OCI-LY7 (cell line): ENCODE measurements at regions not wholly inside any gene's neighbourhood (a gene's known extent, or its start where the extent isn't known, plus 50 kb on each side); places are given as distances from the start of the nearest gene placed in this dataset.

ENCODE experiments used
- EZH2phosphoT487 ChIP-seq: fragments of 200-600 bp; sonication (generic); IDR thresholded peaks from 2 replicates; pipeline ENCODE4 v1.6.1; 2018; ENCODE audit warnings: low read depth, borderline replicate concordance, mild to moderate bottlenecking, mixed run types, antibody characterized with exemption, low read length, moderate library complexity, mixed read lengths
- TF ChIP-seq, protein P1 (sequence below): fragments of 200-600 bp; sonication (generic); conservative IDR thresholded peaks from 2 replicates; pipeline ENCODE4 v1.5.1; 2014; ENCODE audit warnings: mild to moderate bottlenecking, antibody characterized with exemption, low read length, moderate library complexity, mixed read lengths

DNA sequence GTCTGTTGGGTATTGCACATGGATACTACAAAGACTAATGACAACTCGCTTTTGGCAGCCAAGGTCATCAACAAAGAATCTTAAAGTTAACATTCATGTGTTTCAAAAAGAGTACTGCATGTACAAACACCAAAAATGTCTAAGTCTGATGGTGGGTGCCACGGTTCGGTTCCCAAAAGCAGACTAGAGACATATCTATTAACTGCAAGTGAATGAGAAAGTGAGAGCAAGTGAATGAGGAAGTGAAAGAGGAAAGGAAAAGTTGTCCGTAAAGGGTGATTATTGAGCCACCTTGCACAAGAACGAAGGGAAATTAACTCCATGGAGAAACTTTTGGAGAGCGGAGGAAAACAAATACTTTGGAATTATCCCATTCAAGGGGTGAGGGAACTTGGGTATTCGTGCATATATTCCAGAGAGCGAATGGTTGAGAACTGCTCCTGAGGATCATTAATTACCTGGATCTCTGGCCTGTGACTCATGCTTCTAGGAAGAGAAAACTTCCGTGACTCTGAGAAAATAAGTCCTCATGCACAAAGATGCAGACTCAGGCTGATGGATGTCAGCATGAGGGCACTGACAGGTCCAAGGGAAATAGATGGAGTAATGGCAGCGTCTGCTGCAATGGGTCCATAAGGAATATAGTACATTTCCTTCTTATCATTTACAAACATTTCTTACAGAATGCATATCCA is 336.5 kb upstream of the TGFBR2 start:
- TF ChIP-seq, protein P1, sequence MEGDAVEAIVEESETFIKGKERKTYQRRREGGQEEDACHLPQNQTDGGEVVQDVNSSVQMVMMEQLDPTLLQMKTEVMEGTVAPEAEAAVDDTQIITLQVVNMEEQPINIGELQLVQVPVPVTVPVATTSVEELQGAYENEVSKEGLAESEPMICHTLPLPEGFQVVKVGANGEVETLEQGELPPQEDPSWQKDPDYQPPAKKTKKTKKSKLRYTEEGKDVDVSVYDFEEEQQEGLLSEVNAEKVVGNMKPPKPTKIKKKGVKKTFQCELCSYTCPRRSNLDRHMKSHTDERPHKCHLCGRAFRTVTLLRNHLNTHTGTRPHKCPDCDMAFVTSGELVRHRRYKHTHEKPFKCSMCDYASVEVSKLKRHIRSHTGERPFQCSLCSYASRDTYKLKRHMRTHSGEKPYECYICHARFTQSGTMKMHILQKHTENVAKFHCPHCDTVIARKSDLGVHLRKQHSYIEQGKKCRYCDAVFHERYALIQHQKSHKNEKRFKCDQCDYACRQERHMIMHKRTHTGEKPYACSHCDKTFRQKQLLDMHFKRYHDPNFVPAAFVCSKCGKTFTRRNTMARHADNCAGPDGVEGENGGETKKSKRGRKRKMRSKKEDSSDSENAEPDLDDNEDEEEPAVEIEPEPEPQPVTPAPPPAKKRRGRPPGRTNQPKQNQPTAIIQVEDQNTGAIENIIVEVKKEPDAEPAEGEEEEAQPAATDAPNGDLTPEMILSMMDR, result no peak
- no peak for TF ChIP-seq EZH2phosphoT487
